B cell (primary cell): ENCODE measurements at regions not wholly inside any gene's neighbourhood (a gene's known extent, or its start where the extent isn't known, plus 50 kb on each side); places are given as distances from the start of the nearest gene placed in this dataset.
"Not testable (repeated sequence)": the region's sequence is repeated elsewhere in the genome, so short reads cannot be mapped to it uniquely, and the experiment has no call there.

Experiments used
- ATAC-seq: fragments of 200-7000 bp; cut with Tn5 transposase; one replicate; pipeline ENCODE4 v1.10.0; 2021; ENCODE audit warnings: low read depth, mild to moderate bottlenecking, moderate number of reproducible peaks, moderate library complexity
- CTCF ChIA-PET: fragments of 350-600 bp; sonication (Branson Sonifier 250); formaldehyde crosslinking; loops from one replicate; lab custom pipeline; 2021; ENCODE audit warnings: antibody characterized with exemption, inconsistent platforms; lab: Charles Lee
- POLR2A ChIA-PET: fragments of 350-600 bp; sonication (Branson Sonifier 250); formaldehyde crosslinking; loops from one replicate; lab custom pipeline; 2021; ENCODE audit warnings: antibody characterized with exemption; lab: Charles Lee
- DNase-seq: peaks from one replicate; pipeline ENCODE4 v3.0.0; 2013
- H2AFZ ChIP-seq: 2 replicates; pipeline ENCODE4 v1.6.1; 2012; ENCODE audit warnings: mild to moderate bottlenecking, low read depth, low read length; ENCODE audit not compliant: insufficient read depth, poor library complexity, severe bottlenecking
- H3K27ac ChIP-seq, 2 donors: 1 replicate in 1 of 2; 2 replicates in 1 of 2; pipeline ENCODE4 v1.5.1; 2012 to 2013; ENCODE audit warnings: low read length in 2 of 2, mild to moderate bottlenecking in 2 of 2, moderate library complexity in 1 of 2
- H3K27me3 ChIP-seq, 4 experiments: fragments of 200-600 bp in 1 of 4; sonication (generic) in 1 of 4; replicated peaks in 1 of 4; 1 replicate in 2 of 4; 2 replicates in 2 of 4; pipeline versions ENCODE4 v1.6.1 to v1.7.0; 2013 to 2016; ENCODE audit warnings: low read length in 3 of 4, mild to moderate bottlenecking in 2 of 4, mixed read lengths in 1 of 4, moderate library complexity in 1 of 4; ENCODE audit not compliant: insufficient read depth in 4 of 4, control insufficient read depth in 3 of 4; ENCODE audit errors: control extremely low read depth in 1 of 4
- H3K36me3 ChIP-seq, 2 experiments: replicated peaks in 1 of 2; 1 replicate in 1 of 2; 2 replicates in 1 of 2; pipeline versions ENCODE4 v1.6.1 to v1.7.1; 2013; ENCODE audit warnings: low read length in 1 of 2; ENCODE audit not compliant: insufficient read depth in 2 of 2, control insufficient read depth in 1 of 2; ENCODE audit errors: control extremely low read depth in 1 of 2, extremely low read depth in 1 of 2
- H3K4me1 ChIP-seq, 2 donors: fragments of 200-600 bp in 1 of 2; sonication (generic) in 1 of 2; 1 replicate in 1 of 2; 2 replicates in 1 of 2; pipeline versions ENCODE4 v1.5.1 to v1.6.1; 2013 to 2017; ENCODE audit warnings: low read length in 2 of 2; ENCODE audit not compliant: control insufficient read depth in 2 of 2, insufficient read depth in 2 of 2
- H3K4me2 ChIP-seq: replicated peaks from 2 replicates; pipeline ENCODE3; 2012; ENCODE audit warnings: mild to moderate bottlenecking, low read depth, low read length; ENCODE audit not compliant: poor library complexity, severe bottlenecking
- H3K4me3 ChIP-seq, 5 experiments: fragments of 200-600 bp in 1 of 5; sonication (generic) in 1 of 5; 1 replicate in 3 of 5; 2 replicates in 2 of 5; pipeline versions ENCODE4 v1.5.1 to v1.7.0; 2011 to 2016; ENCODE audit warnings: low read length in 4 of 5, mild to moderate bottlenecking in 4 of 5, low read depth in 2 of 5, control low read depth in 1 of 5, moderate library complexity in 1 of 5; ENCODE audit not compliant: insufficient read depth in 1 of 5; ENCODE audit errors: control extremely low read depth in 1 of 5, extremely low read depth in 1 of 5
- H3K79me2 ChIP-seq: fragments of 200-600 bp; sonication (generic); one replicate; pipeline ENCODE4 v1.6.0; 2016; ENCODE audit warnings: low read length; ENCODE audit not compliant: control insufficient read depth, insufficient read depth
- H3K9ac ChIP-seq: fragments of 200-600 bp; sonication (generic); 2 replicates; pipeline ENCODE4 v1.6.1; 2017; ENCODE audit warnings: mild to moderate bottlenecking, low read length, moderate library complexity
- H3K9me3 ChIP-seq, 3 donors: one replicate each; pipeline versions ENCODE4 v1.6.1 to v1.7.1; 2013; ENCODE audit warnings: low read length in 2 of 3; ENCODE audit not compliant: control insufficient read depth in 2 of 3, insufficient read depth in 1 of 3; ENCODE audit errors: control extremely low read depth in 1 of 3
- H4K20me1 ChIP-seq: 2 replicates; pipeline ENCODE4 v1.6.0; 2012; ENCODE audit warnings: mild to moderate bottlenecking, low read length; ENCODE audit not compliant: insufficient read depth, control insufficient read depth, poor library complexity, severe bottlenecking
- H3K27ac Mint-ChIP-seq: one replicate; pipeline ENCODE4 v1.8.0; 2021; ENCODE audit warnings: mixed read lengths
- H3K27me3 Mint-ChIP-seq: one replicate; pipeline ENCODE4 v1.8.0; 2021; ENCODE audit warnings: mixed read lengths
- H3K4me1 Mint-ChIP-seq: one replicate; pipeline ENCODE4 v1.8.0; 2021; ENCODE audit warnings: mixed read lengths
- H3K4me3 Mint-ChIP-seq: one replicate; pipeline ENCODE4 v1.8.0; 2021; ENCODE audit warnings: mixed read lengths
- H3K9me3 Mint-ChIP-seq: one replicate; pipeline ENCODE4 v1.8.0; 2022; ENCODE audit warnings: mixed read lengths; ENCODE audit not compliant: insufficient read depth
- WGBS: methylation state at CpG from one replicate; pipeline ENCODE4 v1.1.5; 2013; ENCODE audit warnings: missing lambda C conversion rate; ENCODE audit not compliant: insufficient coverage; 5-methylcytosine and 5-hydroxymethylcytosine counted together
- intact Hi-C: fragments of 100-400 bp; cut with micrococcal nuclease; formaldehyde crosslinking; loops from one replicate; pipeline ENCODE4 v1.10.0; 2022

- H3K27me3 Mint-ChIP-seq, DNase-seq, intact Hi-C loops, H3K36me3 ChIP-seq, H3K4me3 ChIP-seq, H3K27ac Mint-ChIP-seq, H3K4me1 Mint-ChIP-seq, H3K9ac ChIP-seq, ATAC-seq, H3K9me3 Mint-ChIP-seq, H3K9me3 ChIP-seq, H4K20me1 ChIP-seq, H3K4me1 ChIP-seq, H3K27ac ChIP-seq, H3K27me3 ChIP-seq, H3K79me2 ChIP-seq, H2AFZ ChIP-seq, H3K4me3 Mint-ChIP-seq, CTCF ChIA-PET, POLR2A ChIA-PET, H3K4me2 ChIP-seq: not testable (repeated sequence)
- no CpG with 5 or more reads among the region's 1 CpG for WGBS
Observed at GRCh38 chrY:18615809-18616208, 69.3 kb downstream of the HSFY1 start.

- H3K27ac Mint-ChIP-seq, H3K4me1 ChIP-seq, H3K27ac ChIP-seq, H3K9ac ChIP-seq, POLR2A ChIA-PET, H2AFZ ChIP-seq, H3K9me3 ChIP-seq, H3K36me3 ChIP-seq, H3K27me3 ChIP-seq, H3K4me3 Mint-ChIP-seq, ATAC-seq, H3K4me2 ChIP-seq, H3K79me2 ChIP-seq, H3K4me1 Mint-ChIP-seq, intact Hi-C loops, H4K20me1 ChIP-seq, CTCF ChIA-PET, H3K9me3 Mint-ChIP-seq, H3K4me3 ChIP-seq, H3K27me3 Mint-ChIP-seq, DNase-seq: not testable (repeated sequence)
- WGBS, result no CpG with 5 or more reads among the region's 9 CpGs
Observed at GRCh38 chrY:18629805-18630516, 83.4 kb downstream of the HSFY1 start.

GRCh38 chrY:18630571-18630970 is 84.1 kb downstream of the HSFY1 start:
- ATAC-seq, H3K9me3 Mint-ChIP-seq, H3K9ac ChIP-seq, H3K4me1 ChIP-seq, H3K9me3 ChIP-seq, H3K36me3 ChIP-seq, H3K27ac Mint-ChIP-seq, H3K4me1 Mint-ChIP-seq, H2AFZ ChIP-seq, DNase-seq, H3K27me3 ChIP-seq, H3K4me3 ChIP-seq, H3K27me3 Mint-ChIP-seq, H3K4me2 ChIP-seq, H4K20me1 ChIP-seq, H3K4me3 Mint-ChIP-seq, intact Hi-C loops, CTCF ChIA-PET, POLR2A ChIA-PET, H3K79me2 ChIP-seq, H3K27ac ChIP-seq: not testable (repeated sequence)
- no CpG with 5 or more reads among the region's 3 CpGs for WGBS

- intact Hi-C loops, H3K27ac ChIP-seq, DNase-seq, H3K9me3 ChIP-seq, H3K4me3 Mint-ChIP-seq, H3K79me2 ChIP-seq, ATAC-seq, H3K27me3 ChIP-seq, H3K4me1 ChIP-seq, H3K9ac ChIP-seq, H3K27ac Mint-ChIP-seq, POLR2A ChIA-PET, H3K4me3 ChIP-seq, H4K20me1 ChIP-seq, H3K4me2 ChIP-seq, CTCF ChIA-PET, H3K9me3 Mint-ChIP-seq, H2AFZ ChIP-seq, H3K4me1 Mint-ChIP-seq, H3K27me3 Mint-ChIP-seq, H3K36me3 ChIP-seq: not testable (repeated sequence)
- WGBS, result no CpG with 5 or more reads among the region's 7 CpGs
Observed at GRCh38 chrY:18631610-18632009, 85.1 kb downstream of the HSFY1 start.
